B cell (primary cell): ENCODE measurements at regions not wholly inside any gene's neighbourhood (a gene's known extent, or its start where the extent isn't known, plus 50 kb on each side); places are given as distances from the start of the nearest gene placed in this dataset.

Experiments used
- ATAC-seq: fragments of 200-7000 bp; cut with Tn5 transposase; one replicate; pipeline ENCODE4 v1.10.0; 2021; ENCODE audit warnings: low read depth, mild to moderate bottlenecking, moderate number of reproducible peaks, moderate library complexity
- CTCF ChIA-PET: fragments of 350-600 bp; sonication (Branson Sonifier 250); formaldehyde crosslinking; loops from one replicate; lab custom pipeline; 2021; ENCODE audit warnings: antibody characterized with exemption, inconsistent platforms; lab: Charles Lee
- POLR2A ChIA-PET: fragments of 350-600 bp; sonication (Branson Sonifier 250); formaldehyde crosslinking; loops from one replicate; lab custom pipeline; 2021; ENCODE audit warnings: antibody characterized with exemption; lab: Charles Lee
- DNase-seq: peaks from one replicate; pipeline ENCODE4 v3.0.0; 2013
- H2AFZ ChIP-seq: 2 replicates; pipeline ENCODE4 v1.6.1; 2012; ENCODE audit warnings: mild to moderate bottlenecking, low read depth, low read length; ENCODE audit not compliant: insufficient read depth, poor library complexity, severe bottlenecking
- H3K27ac ChIP-seq, 2 donors: 1 replicate in 1 of 2; 2 replicates in 1 of 2; pipeline ENCODE4 v1.5.1; 2012 to 2013; ENCODE audit warnings: low read length in 2 of 2, mild to moderate bottlenecking in 2 of 2, moderate library complexity in 1 of 2
- H3K27me3 ChIP-seq, 4 experiments: fragments of 200-600 bp in 1 of 4; sonication (generic) in 1 of 4; replicated peaks in 1 of 4; 1 replicate in 2 of 4; 2 replicates in 2 of 4; pipeline versions ENCODE4 v1.6.1 to v1.7.0; 2013 to 2016; ENCODE audit warnings: low read length in 3 of 4, mild to moderate bottlenecking in 2 of 4, mixed read lengths in 1 of 4, moderate library complexity in 1 of 4; ENCODE audit not compliant: insufficient read depth in 4 of 4, control insufficient read depth in 3 of 4; ENCODE audit errors: control extremely low read depth in 1 of 4
- H3K36me3 ChIP-seq, 2 experiments: replicated peaks in 1 of 2; 1 replicate in 1 of 2; 2 replicates in 1 of 2; pipeline versions ENCODE4 v1.6.1 to v1.7.1; 2013; ENCODE audit warnings: low read length in 1 of 2; ENCODE audit not compliant: insufficient read depth in 2 of 2, control insufficient read depth in 1 of 2; ENCODE audit errors: control extremely low read depth in 1 of 2, extremely low read depth in 1 of 2
- H3K4me1 ChIP-seq, 2 donors: fragments of 200-600 bp in 1 of 2; sonication (generic) in 1 of 2; 1 replicate in 1 of 2; 2 replicates in 1 of 2; pipeline versions ENCODE4 v1.5.1 to v1.6.1; 2013 to 2017; ENCODE audit warnings: low read length in 2 of 2; ENCODE audit not compliant: control insufficient read depth in 2 of 2, insufficient read depth in 2 of 2
- H3K4me2 ChIP-seq: replicated peaks from 2 replicates; pipeline ENCODE3; 2012; ENCODE audit warnings: mild to moderate bottlenecking, low read depth, low read length; ENCODE audit not compliant: poor library complexity, severe bottlenecking
- H3K4me3 ChIP-seq, 5 experiments: fragments of 200-600 bp in 1 of 5; sonication (generic) in 1 of 5; 1 replicate in 3 of 5; 2 replicates in 2 of 5; pipeline versions ENCODE4 v1.5.1 to v1.7.0; 2011 to 2016; ENCODE audit warnings: low read length in 4 of 5, mild to moderate bottlenecking in 4 of 5, low read depth in 2 of 5, control low read depth in 1 of 5, moderate library complexity in 1 of 5; ENCODE audit not compliant: insufficient read depth in 1 of 5; ENCODE audit errors: control extremely low read depth in 1 of 5, extremely low read depth in 1 of 5
- H3K79me2 ChIP-seq: fragments of 200-600 bp; sonication (generic); one replicate; pipeline ENCODE4 v1.6.0; 2016; ENCODE audit warnings: low read length; ENCODE audit not compliant: control insufficient read depth, insufficient read depth
- H3K9ac ChIP-seq: fragments of 200-600 bp; sonication (generic); 2 replicates; pipeline ENCODE4 v1.6.1; 2017; ENCODE audit warnings: mild to moderate bottlenecking, low read length, moderate library complexity
- H3K9me3 ChIP-seq, 3 donors: one replicate each; pipeline versions ENCODE4 v1.6.1 to v1.7.1; 2013; ENCODE audit warnings: low read length in 2 of 3; ENCODE audit not compliant: control insufficient read depth in 2 of 3, insufficient read depth in 1 of 3; ENCODE audit errors: control extremely low read depth in 1 of 3
- H4K20me1 ChIP-seq: 2 replicates; pipeline ENCODE4 v1.6.0; 2012; ENCODE audit warnings: mild to moderate bottlenecking, low read length; ENCODE audit not compliant: insufficient read depth, control insufficient read depth, poor library complexity, severe bottlenecking
- H3K27ac Mint-ChIP-seq: one replicate; pipeline ENCODE4 v1.8.0; 2021; ENCODE audit warnings: mixed read lengths
- H3K27me3 Mint-ChIP-seq: one replicate; pipeline ENCODE4 v1.8.0; 2021; ENCODE audit warnings: mixed read lengths
- H3K4me1 Mint-ChIP-seq: one replicate; pipeline ENCODE4 v1.8.0; 2021; ENCODE audit warnings: mixed read lengths
- H3K4me3 Mint-ChIP-seq: one replicate; pipeline ENCODE4 v1.8.0; 2021; ENCODE audit warnings: mixed read lengths
- H3K9me3 Mint-ChIP-seq: one replicate; pipeline ENCODE4 v1.8.0; 2022; ENCODE audit warnings: mixed read lengths; ENCODE audit not compliant: insufficient read depth
- CTCF ChIP-seq: fragments of 200-600 bp; IDR thresholded peaks from one replicate; pipeline ENCODE4 v1.8.0; 2022; ENCODE audit warnings: antibody characterized with exemption, mild to moderate bottlenecking
- EZH2 ChIP-seq: IDR thresholded peaks from 2 replicates; pipeline ENCODE4 v1.6.1; 2012; ENCODE audit warnings: borderline replicate concordance, low read depth, mild to moderate bottlenecking, moderate library complexity, low read length; ENCODE audit not compliant: insufficient read depth, poor library complexity, severe bottlenecking
- WGBS: methylation state at CpG from one replicate; pipeline ENCODE4 v1.1.5; 2013; ENCODE audit warnings: missing lambda C conversion rate; ENCODE audit not compliant: insufficient coverage; 5-methylcytosine and 5-hydroxymethylcytosine counted together
- intact Hi-C: fragments of 100-400 bp; cut with micrococcal nuclease; formaldehyde crosslinking; loops from one replicate; pipeline ENCODE4 v1.10.0; 2022

- no peak for TF ChIP-seq CTCF
- TF ChIP-seq EZH2: no peak
- CTCF ChIA-PET: no interaction called here
- Histone ChIP-seq H3K9ac (no peak overlapping the region), H3K4me2 (no peak overlapping the region), H3K36me3 (no peaks in the 10 kb centered on the region), H2AFZ (no peak overlapping the region), H4K20me1 (no peaks in the 10 kb centered on the region), H3K9me3 (no peaks in the 10 kb centered on the region), H3K79me2 (no peaks in the 10 kb centered on the region), H3K27me3 (no peaks in the 10 kb centered on the region), H3K4me1 (no peaks in the 10 kb centered on the region), H3K27ac (no peak overlapping the region), H3K4me3 (no peak overlapping the region)
- Mint-ChIP-seq H3K27ac (no peak overlapping the region), H3K9me3 (no peaks in the 10 kb centered on the region), H3K27me3 (no peaks in the 10 kb centered on the region), H3K4me3 (no peak overlapping the region), H3K4me1 (peaks cover 4% of the 10 kb centered on the region)
- no peak for ATAC-seq
- no peak for DNase-seq
- WGBS: no CpG with 5 or more reads among the region's 1 CpG
- POLR2A ChIA-PET: no interaction called here
- intact Hi-C loops: no loop called here
These were observed 124.0 kb upstream of the TARS1 start for GRCh38 chr5:33316773-33317172.

GRCh38 chr5:33317271-33317670 is 123.5 kb upstream of the TARS1 start:
- Mint-ChIP-seq H3K27me3 (no peaks in the 10 kb centered on the region), H3K9me3 (no peaks in the 10 kb centered on the region), H3K27ac (no peak overlapping the region), H3K4me3 (no peak overlapping the region), H3K4me1 (peaks cover 4% of the 10 kb centered on the region)
- no peak for ATAC-seq
- Histone ChIP-seq H3K27me3 (no peaks in the 10 kb centered on the region), H2AFZ (no peak overlapping the region), H3K79me2 (no peaks in the 10 kb centered on the region), H3K27ac (no peak overlapping the region), H3K4me2 (no peak overlapping the region), H4K20me1 (no peaks in the 10 kb centered on the region), H3K9ac (no peak overlapping the region), H3K4me3 (no peak overlapping the region), H3K4me1 (no peaks in the 10 kb centered on the region), H3K9me3 (no peaks in the 10 kb centered on the region), H3K36me3 (no peaks in the 10 kb centered on the region)
- no peak for DNase-seq
- no CpG with 5 or more reads among the region's 2 CpGs for WGBS
- ChIA-PET CTCF (no interaction called here), POLR2A (no interaction called here)
- TF ChIP-seq EZH2 (no peak), CTCF (no peak)
- intact Hi-C loops: no loop called here
